ENCODE measurements at regions not wholly inside any gene's neighbourhood (a gene's known extent, or its start where the extent isn't known, plus 50 kb on each side); places are given as distances from the start of the nearest gene placed in this dataset.

GRCh38 chr6:19042420-19042819 lies 655.3 kb downstream of the RNF144B start:
- no peak for DNase-seq

- DNase-seq: no peak
Measured at GRCh38 chr6:19050765-19051164, 663.6 kb downstream of the RNF144B start.

GRCh38 chr6:19052219-19052618 lies 665.1 kb downstream of the RNF144B start:
- DNase-seq: no peak

GRCh38 chr6:19059102-19059501 lies 672.0 kb downstream of the RNF144B start:
- no peak for DNase-seq

GRCh38 chr6:19067165-19067564 lies 680.0 kb downstream of the RNF144B start:
- no peak for DNase-seq

- no peak for DNase-seq
Measured at GRCh38 chr6:19070520-19070919, 683.4 kb downstream of the RNF144B start.

- no peak for DNase-seq
Measured at GRCh38 chr6:19083801-19084200, 696.7 kb downstream of the RNF144B start.

GRCh38 chr6:19086480-19086879 lies 699.3 kb downstream of the RNF144B start:
- DNase-seq: no peak

- DNase-seq: no peak
Measured at GRCh38 chr6:19087296-19087695, 700.1 kb downstream of the RNF144B start.

GRCh38 chr6:19087897-19088296 lies 700.7 kb downstream of the RNF144B start:
- no peak for DNase-seq

- no peak for DNase-seq
Measured at GRCh38 chr6:19100752-19101151, 713.6 kb downstream of the RNF144B start.

GRCh38 chr6:19102936-19103335 lies 715.8 kb downstream of the RNF144B start:
- no peak for DNase-seq

GRCh38 chr6:19107468-19107867 lies 720.3 kb downstream of the RNF144B start:
- no peak for DNase-seq

- no peak for DNase-seq
Measured at GRCh38 chr6:19121521-19121920, 715.6 kb upstream of the ID4 start.

- DNase-seq: no peak
Measured at GRCh38 chr6:19127081-19127480, 710.1 kb upstream of the ID4 start.

GRCh38 chr6:19128701-19129100 lies 708.5 kb upstream of the ID4 start:
- no peak for DNase-seq

GRCh38 chr6:19135706-19136105 lies 701.5 kb upstream of the ID4 start:
- DNase-seq: no peak

- DNase-seq: no peak
Measured at GRCh38 chr6:19137505-19137904, 699.7 kb upstream of the ID4 start.

GRCh38 chr6:19142275-19142674 lies 694.9 kb upstream of the ID4 start:
- DNase-seq: no peak

GRCh38 chr6:19150307-19150706 lies 686.9 kb upstream of the ID4 start:
- no peak for DNase-seq

GRCh38 chr6:19153270-19153980 lies 683.7 kb upstream of the ID4 start:
- no peak for DNase-seq

- DNase-seq: no peak
Measured at GRCh38 chr6:19153981-19154295, 683.2 kb upstream of the ID4 start.

- no peak for DNase-seq
Measured at GRCh38 chr6:19156443-19156842, 680.7 kb upstream of the ID4 start.

- no peak for DNase-seq
Measured at GRCh38 chr6:19157486-19157885, 679.7 kb upstream of the ID4 start.

- DNase-seq: no peak
Measured at GRCh38 chr6:19158586-19158985, 678.6 kb upstream of the ID4 start.

- no peak for DNase-seq
Measured at GRCh38 chr6:19159089-19159488, 678.1 kb upstream of the ID4 start.
